B cell (primary cell): ENCODE measurements at regions not wholly inside any gene's neighbourhood (a gene's known extent, or its start where the extent isn't known, plus 50 kb on each side); places are given as distances from the start of the nearest gene placed in this dataset.

Experiments used
- ATAC-seq: fragments of 200-7000 bp; cut with Tn5 transposase; one replicate; pipeline ENCODE4 v1.10.0; 2021; ENCODE audit warnings: low read depth, mild to moderate bottlenecking, moderate number of reproducible peaks, moderate library complexity
- CTCF ChIA-PET: fragments of 350-600 bp; sonication (Branson Sonifier 250); formaldehyde crosslinking; loops from one replicate; lab custom pipeline; 2021; ENCODE audit warnings: antibody characterized with exemption, inconsistent platforms; lab: Charles Lee
- POLR2A ChIA-PET: fragments of 350-600 bp; sonication (Branson Sonifier 250); formaldehyde crosslinking; loops from one replicate; lab custom pipeline; 2021; ENCODE audit warnings: antibody characterized with exemption; lab: Charles Lee
- DNase-seq: peaks from one replicate; pipeline ENCODE4 v3.0.0; 2013
- H2AFZ ChIP-seq: 2 replicates; pipeline ENCODE4 v1.6.1; 2012; ENCODE audit warnings: mild to moderate bottlenecking, low read depth, low read length; ENCODE audit not compliant: insufficient read depth, poor library complexity, severe bottlenecking
- H3K27ac ChIP-seq, 2 donors: 1 replicate in 1 of 2; 2 replicates in 1 of 2; pipeline ENCODE4 v1.5.1; 2012 to 2013; ENCODE audit warnings: low read length in 2 of 2, mild to moderate bottlenecking in 2 of 2, moderate library complexity in 1 of 2
- H3K27me3 ChIP-seq, 4 experiments: fragments of 200-600 bp in 1 of 4; sonication (generic) in 1 of 4; replicated peaks in 1 of 4; 1 replicate in 2 of 4; 2 replicates in 2 of 4; pipeline versions ENCODE4 v1.6.1 to v1.7.0; 2013 to 2016; ENCODE audit warnings: low read length in 3 of 4, mild to moderate bottlenecking in 2 of 4, mixed read lengths in 1 of 4, moderate library complexity in 1 of 4; ENCODE audit not compliant: insufficient read depth in 4 of 4, control insufficient read depth in 3 of 4; ENCODE audit errors: control extremely low read depth in 1 of 4
- H3K36me3 ChIP-seq, 2 experiments: replicated peaks in 1 of 2; 1 replicate in 1 of 2; 2 replicates in 1 of 2; pipeline versions ENCODE4 v1.6.1 to v1.7.1; 2013; ENCODE audit warnings: low read length in 1 of 2; ENCODE audit not compliant: insufficient read depth in 2 of 2, control insufficient read depth in 1 of 2; ENCODE audit errors: control extremely low read depth in 1 of 2, extremely low read depth in 1 of 2
- H3K4me1 ChIP-seq, 2 donors: fragments of 200-600 bp in 1 of 2; sonication (generic) in 1 of 2; 1 replicate in 1 of 2; 2 replicates in 1 of 2; pipeline versions ENCODE4 v1.5.1 to v1.6.1; 2013 to 2017; ENCODE audit warnings: low read length in 2 of 2; ENCODE audit not compliant: control insufficient read depth in 2 of 2, insufficient read depth in 2 of 2
- H3K4me2 ChIP-seq: replicated peaks from 2 replicates; pipeline ENCODE3; 2012; ENCODE audit warnings: mild to moderate bottlenecking, low read depth, low read length; ENCODE audit not compliant: poor library complexity, severe bottlenecking
- H3K4me3 ChIP-seq, 5 experiments: fragments of 200-600 bp in 1 of 5; sonication (generic) in 1 of 5; 1 replicate in 3 of 5; 2 replicates in 2 of 5; pipeline versions ENCODE4 v1.5.1 to v1.7.0; 2011 to 2016; ENCODE audit warnings: low read length in 4 of 5, mild to moderate bottlenecking in 4 of 5, low read depth in 2 of 5, control low read depth in 1 of 5, moderate library complexity in 1 of 5; ENCODE audit not compliant: insufficient read depth in 1 of 5; ENCODE audit errors: control extremely low read depth in 1 of 5, extremely low read depth in 1 of 5
- H3K79me2 ChIP-seq: fragments of 200-600 bp; sonication (generic); one replicate; pipeline ENCODE4 v1.6.0; 2016; ENCODE audit warnings: low read length; ENCODE audit not compliant: control insufficient read depth, insufficient read depth
- H3K9ac ChIP-seq: fragments of 200-600 bp; sonication (generic); 2 replicates; pipeline ENCODE4 v1.6.1; 2017; ENCODE audit warnings: mild to moderate bottlenecking, low read length, moderate library complexity
- H3K9me3 ChIP-seq, 3 donors: one replicate each; pipeline versions ENCODE4 v1.6.1 to v1.7.1; 2013; ENCODE audit warnings: low read length in 2 of 3; ENCODE audit not compliant: control insufficient read depth in 2 of 3, insufficient read depth in 1 of 3; ENCODE audit errors: control extremely low read depth in 1 of 3
- H4K20me1 ChIP-seq: 2 replicates; pipeline ENCODE4 v1.6.0; 2012; ENCODE audit warnings: mild to moderate bottlenecking, low read length; ENCODE audit not compliant: insufficient read depth, control insufficient read depth, poor library complexity, severe bottlenecking
- H3K27ac Mint-ChIP-seq: one replicate; pipeline ENCODE4 v1.8.0; 2021; ENCODE audit warnings: mixed read lengths
- H3K27me3 Mint-ChIP-seq: one replicate; pipeline ENCODE4 v1.8.0; 2021; ENCODE audit warnings: mixed read lengths
- H3K4me1 Mint-ChIP-seq: one replicate; pipeline ENCODE4 v1.8.0; 2021; ENCODE audit warnings: mixed read lengths
- H3K4me3 Mint-ChIP-seq: one replicate; pipeline ENCODE4 v1.8.0; 2021; ENCODE audit warnings: mixed read lengths
- H3K9me3 Mint-ChIP-seq: one replicate; pipeline ENCODE4 v1.8.0; 2022; ENCODE audit warnings: mixed read lengths; ENCODE audit not compliant: insufficient read depth
- CTCF ChIP-seq: fragments of 200-600 bp; IDR thresholded peaks from one replicate; pipeline ENCODE4 v1.8.0; 2022; ENCODE audit warnings: antibody characterized with exemption, mild to moderate bottlenecking
- EZH2 ChIP-seq: IDR thresholded peaks from 2 replicates; pipeline ENCODE4 v1.6.1; 2012; ENCODE audit warnings: borderline replicate concordance, low read depth, mild to moderate bottlenecking, moderate library complexity, low read length; ENCODE audit not compliant: insufficient read depth, poor library complexity, severe bottlenecking
- WGBS: methylation state at CpG from one replicate; pipeline ENCODE4 v1.1.5; 2013; ENCODE audit warnings: missing lambda C conversion rate; ENCODE audit not compliant: insufficient coverage; 5-methylcytosine and 5-hydroxymethylcytosine counted together
- intact Hi-C: fragments of 100-400 bp; cut with micrococcal nuclease; formaldehyde crosslinking; loops from one replicate; pipeline ENCODE4 v1.10.0; 2022

DNA sequence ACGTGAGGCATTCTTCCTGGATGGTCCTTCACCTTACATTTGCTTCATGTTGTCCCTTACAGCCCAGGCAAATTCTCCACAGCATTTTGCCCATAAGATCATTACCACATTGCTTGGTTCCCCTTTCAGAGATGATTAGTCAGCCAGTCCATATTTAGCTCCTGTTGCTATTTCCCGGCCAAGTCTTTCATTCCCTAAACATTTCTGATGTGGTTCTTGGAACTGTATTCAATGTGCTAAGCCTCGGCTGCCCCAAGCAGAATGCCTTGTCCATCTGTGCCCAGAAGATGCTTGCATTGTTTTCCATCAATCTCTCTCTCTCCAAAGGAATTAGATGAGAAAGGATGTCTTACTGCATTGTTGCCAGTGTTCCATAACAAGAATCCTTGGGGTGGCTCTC lies 420.9 kb upstream of the CAMK1G start:
- Histone ChIP-seq H3K4me1 (no peaks in the 10 kb centered on the region), H3K4me2 (no peak overlapping the region), H3K36me3 (no peaks in the 10 kb centered on the region), H3K4me3 (no peak overlapping the region), H3K9me3 (no peaks in the 10 kb centered on the region), H3K9ac (no peak overlapping the region), H3K79me2 (no peaks in the 10 kb centered on the region), H3K27me3 (no peaks in the 10 kb centered on the region), H2AFZ (no peak overlapping the region), H4K20me1 (no peaks in the 10 kb centered on the region), H3K27ac (no peak overlapping the region)
- H3K27ac Mint-ChIP-seq: no peak overlapping the region
- ATAC-seq (no peak), DNase-seq (no peak)
- ChIA-PET CTCF (no interaction called here), POLR2A (no interaction called here)
- H3K4me3 Mint-ChIP-seq: no peak overlapping the region
- intact Hi-C loops: no loop called here
- TF ChIP-seq CTCF (no peak), EZH2 (no peak)
- no peaks in the 10 kb centered on the region for H3K9me3 Mint-ChIP-seq
- 80% methylated on average over 1 of the region's 3 CpGs for WGBS
- no peaks in the 10 kb centered on the region for H3K27me3 Mint-ChIP-seq
- no peaks in the 10 kb centered on the region for H3K4me1 Mint-ChIP-seq

DNA sequence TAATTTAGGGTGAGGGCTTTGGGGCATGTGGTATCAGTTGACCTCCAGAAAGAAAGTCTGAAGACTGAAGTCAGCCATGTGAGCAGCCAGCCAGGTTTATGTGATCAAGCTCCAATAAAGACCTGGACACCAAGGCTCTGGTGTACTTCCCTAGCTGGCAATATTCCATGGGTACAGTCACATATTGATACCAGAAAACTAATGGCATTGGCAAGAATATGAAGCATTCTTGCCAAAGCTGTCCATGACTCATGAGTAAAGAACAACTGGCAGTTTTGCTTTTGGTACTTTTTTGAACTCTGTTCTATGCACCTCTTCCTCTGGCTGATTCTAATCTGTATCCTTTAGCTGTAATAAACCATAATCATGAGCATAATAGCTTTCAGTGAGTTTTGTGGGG lies 415.3 kb upstream of the CAMK1G start:
- H3K4me2 ChIP-seq: no peak overlapping the region
- H3K4me1 Mint-ChIP-seq: no peaks in the 10 kb centered on the region
- H3K27me3 Mint-ChIP-seq: no peaks in the 10 kb centered on the region

More for the DNA sequence above, 415.3 kb upstream of the CAMK1G start:
- Histone ChIP-seq H3K79me2 (no peaks in the 10 kb centered on the region), H3K9me3 (peaks cover 0 to 6% (median 0%) of the 10 kb centered on the region in 3 donors), H3K36me3 (no peaks in the 10 kb centered on the region), H3K9ac (no peak overlapping the region), H3K27me3 (no peaks in the 10 kb centered on the region), H2AFZ (no peak overlapping the region), H3K4me1 (no peaks in the 10 kb centered on the region), H4K20me1 (no peaks in the 10 kb centered on the region), H3K27ac (no peak overlapping the region), H3K4me3 (no peak overlapping the region)
- ChIA-PET POLR2A (no interaction called here), CTCF (no interaction called here)
- no peak overlapping the region for H3K27ac Mint-ChIP-seq
- intact Hi-C loops: no loop called here
- no peaks in the 10 kb centered on the region for H3K9me3 Mint-ChIP-seq
- TF ChIP-seq EZH2 (no peak), CTCF (no peak)
- no peak overlapping the region for H3K4me3 Mint-ChIP-seq
- DNase-seq: no peak
- no peak for ATAC-seq
